SK-N-MC (cell line): ENCODE measurements at regions not wholly inside any gene's neighbourhood (a gene's known extent, or its start where the extent isn't known, plus 50 kb on each side); places are given as distances from the start of the nearest gene placed in this dataset.

Source experiments
- EZH2 ChIP-seq: fragments of 200-600 bp; sonication (generic); IDR thresholded peaks from one replicate; pipeline ENCODE4 v1.6.1; 2017; ENCODE audit warnings: antibody characterized with exemption
- FOXP2 ChIP-seq: optimal IDR thresholded peaks from 2 replicates; pipeline ENCODE3; 2011; ENCODE audit warnings: mild to moderate bottlenecking, moderate library complexity; ENCODE audit not compliant: insufficient read depth; ENCODE audit errors: extremely low read length, control extremely low read depth
- POLR2AphosphoS5 ChIP-seq: IDR thresholded peaks from 2 replicates; pipeline ENCODE4 v1.6.1; 2012; ENCODE audit warnings: mild to moderate bottlenecking, low read depth, low read length, borderline replicate concordance

- TF ChIP-seq POLR2AphosphoS5 (peak; percentile 60; the same call in 1 of the 2 replicates), EZH2 (no peak), FOXP2 (no peak)
Measured at GRCh38 chr7:125830743-125831142, 901.1 kb upstream of the POT1 start.
